RPMI8226 (cell line): ENCODE measurements at regions not wholly inside any gene's neighbourhood (a gene's known extent, or its start where the extent isn't known, plus 50 kb on each side); places are given as distances from the start of the nearest gene placed in this dataset.
A peak's percentile ranks its signal among the peaks of the same experiment; 100 is the strongest.

Experiments used
- DNase-seq: peaks from one replicate; pipeline ENCODE4 v3.0.0-alpha.2; 2015

DNA sequence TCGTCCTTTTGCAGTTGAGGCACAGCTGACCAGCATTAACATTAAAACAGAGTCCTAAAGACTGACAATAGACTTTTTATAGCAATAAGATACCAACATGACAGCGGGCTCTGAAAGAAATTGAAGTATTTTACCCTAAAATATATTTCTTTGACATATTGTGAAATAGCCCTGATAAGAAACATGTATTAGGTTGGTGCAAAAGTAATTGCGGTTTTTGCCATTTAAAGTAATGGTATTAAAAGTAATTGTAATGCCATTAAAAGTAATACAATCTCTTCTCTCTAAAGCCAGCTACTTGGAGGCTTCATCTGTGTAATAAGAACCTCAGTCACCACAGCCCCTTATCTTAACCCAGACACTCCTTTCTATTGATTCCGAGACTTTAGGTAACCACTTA is 394.6 kb downstream of the PREX1 start:
- no peak for DNase-seq

DNA sequence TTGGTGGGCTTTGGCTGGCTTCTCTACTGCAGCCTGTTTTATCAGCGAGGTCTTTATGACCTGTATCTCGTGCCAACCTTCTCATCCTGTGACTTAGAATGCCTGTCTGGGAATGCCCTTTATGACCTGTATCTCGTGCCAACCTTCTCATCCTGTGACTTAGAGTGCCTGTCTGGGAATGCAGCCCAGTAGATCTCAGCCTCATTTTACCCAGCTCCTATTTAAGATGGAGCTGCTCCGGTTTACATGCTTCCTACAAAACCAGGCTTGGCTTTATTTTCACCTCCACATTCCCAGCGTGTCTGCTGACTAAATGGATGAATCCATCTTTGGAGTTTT is 395.3 kb downstream of the PREX1 start:
- DNase-seq = no peak

- no peak for DNase-seq
Measured at GRCh38 chr20:48431653-48432493, 395.9 kb downstream of the PREX1 start.

GRCh38 chr20:48426630-48427029 is 401.2 kb downstream of the PREX1 start:
- no peak for DNase-seq

DNA sequence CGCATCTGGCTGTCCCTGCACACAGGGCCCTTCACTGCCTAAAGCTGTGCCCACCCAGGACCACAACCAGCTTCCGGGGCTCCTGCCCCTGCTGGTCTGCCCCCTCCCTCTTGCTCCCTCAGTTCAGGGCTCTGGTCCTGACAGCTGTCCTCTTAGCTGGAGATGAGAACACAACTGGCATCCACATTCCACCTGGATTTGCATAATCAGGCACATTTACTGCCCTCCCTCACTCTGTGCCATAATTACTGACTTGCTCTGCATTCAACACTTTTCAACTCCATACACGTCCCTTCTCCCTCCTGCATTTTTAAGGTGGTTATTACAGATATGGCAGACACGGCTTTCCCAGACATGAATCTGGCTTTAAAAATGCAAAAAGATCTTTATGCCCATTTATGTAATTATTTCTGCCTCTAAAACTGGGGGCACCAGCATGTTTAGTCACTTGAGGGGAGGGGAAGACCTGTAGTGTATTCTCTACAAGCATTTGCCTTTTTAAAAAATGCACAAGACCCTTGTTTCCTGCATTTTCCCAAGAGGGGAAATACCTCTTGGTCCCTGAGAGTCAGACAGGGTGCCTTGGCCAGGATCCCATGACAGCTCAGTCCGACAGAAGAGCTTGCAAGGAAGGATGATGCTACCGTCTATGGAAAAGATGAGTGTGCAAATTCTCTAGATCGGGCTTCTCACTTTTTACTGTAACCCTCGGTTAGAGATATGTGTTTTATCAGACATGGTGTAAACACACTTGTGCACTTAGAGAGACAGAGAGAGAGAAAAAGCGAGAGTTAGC is 401.8 kb downstream of the PREX1 start:
- no peak for DNase-seq

DNA sequence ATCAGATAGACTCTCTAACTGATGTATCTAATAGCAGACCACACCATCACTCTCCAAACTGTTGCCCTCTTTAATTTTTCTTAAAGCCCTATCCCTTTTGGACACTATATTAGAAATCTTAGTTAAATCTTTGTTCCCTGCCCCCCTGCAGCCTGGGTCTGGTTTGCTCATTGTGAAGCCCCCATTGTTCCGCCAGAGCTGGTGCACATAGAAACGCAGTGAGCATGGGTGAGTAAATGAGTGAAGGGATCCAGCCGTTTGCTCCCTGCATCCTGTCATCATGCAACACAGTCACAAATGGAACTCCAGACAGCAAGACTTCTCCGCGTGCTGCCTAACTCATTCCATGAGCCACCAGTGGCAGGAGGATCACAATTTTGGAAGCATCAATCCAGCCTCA is 402.5 kb downstream of the PREX1 start:
- DNase-seq = no peak

DNA sequence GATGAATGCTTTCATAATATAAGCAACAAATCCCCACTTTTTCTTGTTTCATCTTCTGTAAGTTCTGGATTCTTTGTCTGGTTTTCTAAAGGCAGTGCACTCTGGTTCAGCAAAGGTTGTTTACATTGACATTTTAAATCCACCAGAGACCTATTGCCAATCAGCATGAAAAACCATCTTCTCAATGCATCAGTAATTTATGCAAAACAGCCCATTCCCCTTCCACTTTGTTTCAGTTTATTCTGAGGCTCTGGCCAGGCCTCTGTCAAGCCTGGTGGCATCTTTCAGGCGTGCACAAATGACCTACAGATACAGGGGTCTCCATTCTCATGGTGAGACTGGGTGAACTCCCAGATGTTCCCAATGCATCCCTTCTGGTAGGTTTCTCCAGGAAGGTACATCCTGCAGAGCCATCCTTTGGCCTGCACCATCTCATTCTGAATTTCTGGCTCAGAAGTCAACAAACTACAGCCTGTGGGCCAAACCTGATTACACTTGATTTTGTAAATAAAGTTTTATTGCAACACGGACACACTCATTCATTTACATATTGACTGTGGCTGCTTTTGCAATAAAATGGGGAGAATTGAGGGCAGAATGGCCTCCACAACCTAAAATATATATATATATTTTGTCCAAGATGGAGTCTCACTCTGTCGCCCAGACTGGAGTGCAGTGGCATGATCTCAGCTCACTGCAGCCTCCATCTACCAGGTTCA is 405.4 kb downstream of the PREX1 start:
- no peak for DNase-seq

DNA sequence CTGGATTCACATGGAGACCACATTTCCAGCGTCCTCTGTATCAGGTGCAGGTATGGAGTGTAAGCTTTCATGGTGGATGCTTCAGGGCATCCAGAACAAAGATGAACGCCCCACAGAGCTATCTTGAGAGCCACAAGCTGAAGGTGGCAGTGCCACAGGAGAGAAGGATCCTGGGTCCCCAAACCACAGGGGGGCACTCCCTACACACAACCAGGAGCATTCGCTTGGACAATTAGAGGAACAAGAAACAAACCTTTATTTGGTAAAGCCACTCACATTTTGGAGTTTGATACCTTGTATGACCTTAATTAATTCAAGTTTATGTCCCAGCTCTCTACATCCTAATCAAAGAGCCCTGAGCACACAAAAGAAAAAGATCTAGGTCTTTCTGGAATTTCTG is 406.3 kb downstream of the PREX1 start:
- DNase-seq = no peak

DNA sequence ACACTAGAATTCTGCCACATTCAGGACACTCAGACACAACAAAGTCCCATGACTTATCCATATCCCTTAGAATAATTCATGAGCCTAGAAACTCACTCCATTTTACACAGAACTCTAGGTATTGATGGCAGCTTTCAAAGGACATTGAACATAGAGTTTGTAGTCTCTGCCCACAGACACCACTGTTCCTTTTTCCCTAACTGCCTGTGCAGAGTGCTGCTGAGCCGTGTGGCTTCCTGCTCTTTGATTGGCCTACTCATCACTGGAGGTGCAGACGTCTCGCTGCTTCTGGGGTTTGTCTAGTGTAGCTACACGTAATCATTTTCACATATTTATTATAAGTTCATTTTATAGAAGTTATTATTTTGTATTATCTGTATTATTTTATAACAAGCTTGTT is 407.6 kb downstream of the PREX1 start:
- DNase-seq = no peak

GRCh38 chr20:48419173-48419572 is 408.6 kb downstream of the PREX1 start:
- no peak for DNase-seq

GRCh38 chr20:48416002-48416401 is 411.8 kb downstream of the PREX1 start:
- no peak for DNase-seq

DNA sequence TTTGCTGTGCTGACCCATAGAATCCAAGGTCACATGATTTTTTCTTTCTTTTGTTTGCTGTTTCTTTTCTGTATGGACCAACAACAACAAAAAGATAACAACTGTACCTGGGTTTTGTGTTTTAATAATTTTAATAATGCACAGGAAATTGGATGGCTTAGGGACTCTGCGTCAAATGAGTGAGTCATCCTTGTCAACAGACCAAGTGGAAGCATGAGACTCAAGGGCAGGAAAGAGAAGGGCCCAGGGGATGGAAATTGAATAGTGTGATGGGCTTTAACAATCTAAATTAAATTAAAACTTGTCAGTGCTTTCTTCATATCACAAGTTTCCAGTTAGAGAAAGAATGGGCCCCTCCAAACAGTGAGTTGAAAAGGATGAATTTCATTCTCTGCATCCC is 413.0 kb downstream of the PREX1 start:
- DNase-seq = no peak

- no peak for DNase-seq
Measured at GRCh38 chr20:48411919-48412522, 415.8 kb downstream of the PREX1 start.

DNA sequence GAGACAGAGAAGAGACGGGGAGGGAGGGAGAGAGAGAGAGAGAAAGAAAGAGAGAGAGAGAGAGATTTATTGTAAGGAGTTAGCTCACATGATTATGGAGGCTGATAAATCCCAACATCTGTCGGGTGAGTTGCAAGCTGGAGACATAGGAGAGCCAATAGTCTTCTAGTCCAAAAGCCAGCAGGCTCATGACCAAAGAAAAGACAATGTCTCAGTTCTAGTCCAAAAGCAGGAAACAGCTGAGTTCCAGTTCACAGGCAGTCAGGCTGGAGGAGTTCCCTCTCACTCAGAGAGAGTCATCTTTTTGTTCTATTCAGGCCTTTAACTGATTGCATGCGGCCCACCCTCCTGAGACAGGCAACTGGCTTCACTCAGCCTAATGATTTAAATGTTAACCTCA is 416.6 kb downstream of the PREX1 start:
- no peak for DNase-seq

GRCh38 chr20:48409055-48409615 is 418.7 kb downstream of the PREX1 start:
- no peak for DNase-seq

DNA sequence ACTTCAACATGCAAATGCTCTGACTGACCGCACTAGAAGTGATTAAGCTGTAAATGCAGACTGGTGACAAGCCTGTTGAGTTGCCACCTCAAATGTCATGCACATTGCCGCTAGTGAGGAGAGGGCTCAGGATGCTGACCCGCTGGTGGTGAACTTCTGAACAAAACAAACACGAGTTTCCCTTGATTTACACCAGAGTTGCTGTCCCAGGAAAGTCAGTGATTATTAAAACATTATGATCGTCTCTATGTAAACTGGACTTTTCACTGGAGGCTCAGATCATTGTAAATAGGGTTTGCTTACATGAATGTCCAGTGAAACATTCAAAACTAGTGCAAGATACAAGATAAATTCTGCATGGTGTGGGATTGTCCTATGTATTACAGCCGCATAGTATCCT is 420.1 kb downstream of the PREX1 start:
- no peak for DNase-seq

DNA sequence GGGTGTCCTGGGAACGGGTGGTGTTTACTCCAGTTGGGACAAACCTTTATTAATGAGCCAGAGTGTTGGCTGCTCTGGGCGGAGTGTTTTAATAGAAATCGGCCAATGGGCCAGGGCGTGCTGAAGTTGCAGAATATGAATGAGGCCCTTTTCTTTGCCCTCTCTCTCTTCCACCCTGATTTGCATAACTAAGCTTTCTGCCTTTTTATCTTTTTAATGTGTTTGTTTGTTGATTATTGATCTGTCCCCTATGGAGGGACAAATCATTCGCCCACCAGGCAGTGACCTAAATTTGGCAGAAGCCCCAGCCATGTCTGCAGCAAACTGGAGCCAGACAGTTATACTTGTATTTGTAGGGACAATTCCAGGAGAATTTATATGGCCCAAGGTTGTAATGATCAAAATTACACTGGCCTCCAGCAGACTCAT is 420.9 kb downstream of the PREX1 start:
- no peak for DNase-seq

- DNase-seq = no peak
Measured at GRCh38 chr20:48406498-48406897, 421.3 kb downstream of the PREX1 start.

- DNase-seq = no peak
Measured at GRCh38 chr20:48405909-48406308, 421.9 kb downstream of the PREX1 start.

- peak; percentile 21 for DNase-seq
Measured at GRCh38 chr20:48404598-48404997, 423.2 kb downstream of the PREX1 start.

DNA sequence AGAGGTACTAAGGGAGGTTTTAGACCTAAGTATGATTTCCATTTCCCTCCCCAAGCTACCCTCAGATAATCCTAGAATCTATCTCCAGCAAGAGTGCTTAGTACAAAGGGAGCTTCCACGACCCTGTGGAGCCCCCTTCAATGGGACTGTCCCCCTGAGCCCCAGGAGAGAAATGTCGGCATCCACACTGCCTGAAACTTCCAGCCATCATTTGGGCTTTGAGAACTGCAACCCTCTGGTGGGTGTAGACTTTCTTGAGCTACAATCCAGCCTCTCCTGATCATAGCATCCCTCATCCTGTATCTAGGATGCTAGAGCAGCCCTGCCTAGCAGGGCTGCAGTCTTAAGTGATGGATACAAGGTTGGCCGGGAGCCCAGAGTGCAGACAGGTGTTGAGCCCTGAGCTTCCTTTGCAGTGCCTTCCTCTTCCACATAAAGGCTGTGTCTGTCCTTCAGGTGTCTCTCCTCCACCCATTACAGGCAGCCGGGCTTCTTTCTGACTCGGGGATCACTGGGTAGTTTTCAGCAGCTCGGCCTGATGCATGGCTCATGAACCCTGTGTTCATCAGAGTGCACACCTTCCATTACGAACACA is 424.5 kb downstream of the PREX1 start:
- DNase-seq = no peak

DNA sequence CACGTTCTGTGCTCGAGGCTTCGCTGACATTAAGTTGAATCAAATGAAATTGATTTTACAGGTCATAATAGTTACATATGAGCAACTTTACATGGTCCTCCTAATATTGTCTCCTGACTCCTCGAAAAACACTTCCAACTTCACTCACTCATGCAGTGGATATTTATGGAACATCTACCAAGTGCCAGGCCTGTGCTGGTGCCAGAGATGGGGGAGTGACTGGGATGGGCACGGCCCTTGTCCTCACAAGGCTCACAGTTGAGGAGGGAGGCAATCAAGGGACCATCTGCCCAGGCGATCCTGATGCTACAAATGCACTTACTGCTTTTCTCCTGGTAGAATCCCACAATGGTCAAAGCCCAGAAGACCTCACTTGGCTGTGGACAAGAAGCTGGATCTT is 426.4 kb downstream of the PREX1 start:
- no peak for DNase-seq

- no peak for DNase-seq
Measured at GRCh38 chr20:48400009-48400408, 427.8 kb downstream of the PREX1 start.
